ENCODE measurements at regions not wholly inside any gene's neighbourhood (a gene's known extent, or its start where the extent isn't known, plus 50 kb on each side); places are given as distances from the start of the nearest gene placed in this dataset.

DNA sequence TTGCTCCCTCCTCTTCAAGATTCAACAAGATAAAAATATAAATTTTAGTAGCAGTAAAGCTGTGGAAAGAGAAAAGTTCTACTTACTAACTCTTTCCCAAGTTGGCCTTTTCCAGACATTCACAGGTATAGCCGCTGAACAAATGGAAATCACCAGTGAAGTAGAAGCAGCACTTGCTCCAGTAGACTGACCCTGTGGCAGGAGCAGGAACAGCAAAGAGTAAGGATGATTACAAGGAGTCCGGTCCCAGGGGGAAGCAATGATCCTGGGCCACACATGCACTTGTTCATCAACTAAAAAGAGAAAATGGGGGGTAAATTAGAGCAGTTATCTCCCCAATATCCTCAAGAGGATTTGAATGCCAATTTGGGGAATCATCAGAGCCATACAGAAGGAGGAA, 184.9 kb downstream of the NAF1 start:
- TF ChIP-seq, protein P1, sequence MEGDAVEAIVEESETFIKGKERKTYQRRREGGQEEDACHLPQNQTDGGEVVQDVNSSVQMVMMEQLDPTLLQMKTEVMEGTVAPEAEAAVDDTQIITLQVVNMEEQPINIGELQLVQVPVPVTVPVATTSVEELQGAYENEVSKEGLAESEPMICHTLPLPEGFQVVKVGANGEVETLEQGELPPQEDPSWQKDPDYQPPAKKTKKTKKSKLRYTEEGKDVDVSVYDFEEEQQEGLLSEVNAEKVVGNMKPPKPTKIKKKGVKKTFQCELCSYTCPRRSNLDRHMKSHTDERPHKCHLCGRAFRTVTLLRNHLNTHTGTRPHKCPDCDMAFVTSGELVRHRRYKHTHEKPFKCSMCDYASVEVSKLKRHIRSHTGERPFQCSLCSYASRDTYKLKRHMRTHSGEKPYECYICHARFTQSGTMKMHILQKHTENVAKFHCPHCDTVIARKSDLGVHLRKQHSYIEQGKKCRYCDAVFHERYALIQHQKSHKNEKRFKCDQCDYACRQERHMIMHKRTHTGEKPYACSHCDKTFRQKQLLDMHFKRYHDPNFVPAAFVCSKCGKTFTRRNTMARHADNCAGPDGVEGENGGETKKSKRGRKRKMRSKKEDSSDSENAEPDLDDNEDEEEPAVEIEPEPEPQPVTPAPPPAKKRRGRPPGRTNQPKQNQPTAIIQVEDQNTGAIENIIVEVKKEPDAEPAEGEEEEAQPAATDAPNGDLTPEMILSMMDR (IDR thresholded peaks at IDR 0.05): no peak
- Histone ChIP-seq H3K27ac (no peak overlapping the region), H3K9me3 (peaks cover 0 to 22% (median 0%) of the 10 kb centered on the region in 11 donors), H3K4me1 (no peaks in the 10 kb centered on the region), H3K27me3 (no peaks in the 10 kb centered on the region), H3K4me3 (no peak overlapping the region), H3K36me3 (no peaks in the 10 kb centered on the region)
- 85 to 97% methylated on average over 2 of the region's 2 CpGs for WGBS, 2 donors
- no peak for DNase-seq
- no peak for ATAC-seq
- intact Hi-C loops (cut with DNase I): no loop called here

DNA sequence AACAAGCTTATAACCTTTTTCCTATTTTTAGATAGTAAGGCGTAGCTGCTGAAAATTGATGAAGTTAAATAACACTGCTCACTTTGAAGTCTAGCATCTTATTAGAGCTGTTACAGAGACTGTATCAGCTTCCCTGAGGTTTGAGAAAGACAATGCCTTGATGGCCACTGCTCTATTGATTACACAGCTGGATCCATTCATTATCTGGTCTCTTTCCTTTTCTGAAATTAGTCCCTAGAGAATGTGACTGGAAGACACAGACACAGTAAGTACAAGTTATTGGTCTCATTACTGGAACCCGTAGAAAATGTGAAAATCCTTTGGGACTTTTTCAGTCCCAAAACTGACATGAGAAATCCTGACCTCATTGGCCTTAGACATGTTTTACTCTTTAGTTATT, 188.3 kb downstream of the NAF1 start:
- Histone ChIP-seq H3K4me1 (no peaks in the 10 kb centered on the region), H3K36me3 (no peaks in the 10 kb centered on the region), H3K4me3 (no peak overlapping the region), H3K27me3 (no peaks in the 10 kb centered on the region), H3K9me3 (peaks cover 0 to 8% (median 0%) of the 10 kb centered on the region in 11 donors), H3K27ac (no peak overlapping the region)
- TF ChIP-seq, protein P1 (IDR thresholded peaks at IDR 0.05): no peak
- intact Hi-C loops (cut with DNase I): no loop called here
- WGBS, 2 donors: 60 to 76% methylated on average over 2 of the region's 2 CpGs
- ATAC-seq (no peak), DNase-seq (no peak)

DNA sequence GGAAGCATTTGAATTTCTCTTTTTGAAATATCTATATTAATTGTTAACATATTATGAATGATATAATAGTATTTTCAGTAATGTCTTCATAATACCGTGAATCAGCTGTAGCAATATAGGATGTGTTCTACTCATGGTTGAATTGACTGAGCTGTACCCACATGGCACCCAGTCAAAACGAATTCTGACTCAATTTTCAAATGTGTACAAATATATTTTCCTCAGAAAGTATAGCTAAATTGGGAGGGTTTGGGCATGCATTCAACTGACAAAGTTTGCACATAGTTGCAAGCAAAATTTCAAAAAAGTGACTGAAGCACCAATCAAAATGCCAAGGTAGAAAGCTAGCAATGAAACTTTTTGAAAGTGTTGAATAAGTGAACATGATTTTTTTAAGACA, 188.9 kb downstream of the NAF1 start:
- no peak for ATAC-seq
- Histone ChIP-seq H3K4me1 (no peaks in the 10 kb centered on the region), H3K36me3 (no peaks in the 10 kb centered on the region), H3K4me3 (no peak overlapping the region), H3K9me3 (peaks cover 0 to 1% (median 0%) of the 10 kb centered on the region in 11 donors), H3K27me3 (no peaks in the 10 kb centered on the region), H3K27ac (no peak overlapping the region)
- intact Hi-C loops (cut with DNase I): no loop called here
- DNase-seq: no peak
- TF ChIP-seq, protein P1 (IDR thresholded peaks at IDR 0.05): no peak
- 67 to 72% methylated on average over 2 of the region's 2 CpGs for WGBS, 2 donors

DNA sequence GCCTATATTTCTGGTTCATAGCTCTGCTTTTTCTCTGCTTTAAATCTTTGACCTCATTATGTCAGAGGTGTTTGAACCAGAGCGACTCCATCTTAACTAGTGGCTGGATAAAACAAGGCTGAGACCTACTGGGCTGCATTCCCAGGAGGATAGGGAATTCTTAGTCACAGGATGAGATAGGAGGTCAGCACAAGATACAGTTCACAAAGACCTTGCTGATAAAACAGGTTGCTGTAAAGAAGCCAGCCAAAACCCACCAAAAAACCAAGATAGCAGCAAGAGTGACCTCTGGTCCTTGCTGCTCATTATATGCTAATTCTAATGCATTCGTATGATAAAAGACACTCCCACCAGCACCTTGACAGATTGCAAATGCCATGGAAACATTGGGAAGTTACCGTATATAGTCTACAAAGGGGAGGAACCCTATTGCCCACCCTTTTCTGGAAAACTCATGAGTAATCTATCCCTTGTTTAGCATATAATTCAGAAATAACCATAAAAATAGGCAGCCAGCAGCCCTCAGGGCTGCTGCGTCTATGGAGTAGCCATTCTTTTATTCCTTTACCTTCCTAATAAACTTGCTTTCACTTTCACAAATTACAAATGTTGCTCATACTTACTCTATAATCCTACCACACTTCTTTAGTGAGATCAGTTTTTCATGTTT, 193.9 kb downstream of the NAF1 start:
- no peak overlapping the region for H3K4me3 ChIP-seq
- no peaks in the 10 kb centered on the region for H3K36me3 ChIP-seq
- H3K27me3 ChIP-seq: no peaks in the 10 kb centered on the region
- DNase-seq (no peak), ATAC-seq (no peak)
- H3K9me3 ChIP-seq: no peaks in the 10 kb centered on the region
- no peaks in the 10 kb centered on the region for H3K4me1 ChIP-seq
- TF ChIP-seq, protein P1 (IDR thresholded peaks at IDR 0.05): no peak
- intact Hi-C loops (cut with DNase I): no loop called here
- WGBS, 2 donors: 65 to 72% methylated on average over 4 of the region's 4 CpGs
- no peak overlapping the region for H3K27ac ChIP-seq

Measured in heart right ventricle (tissue), 16 donors.